ENCODE measurements at regions not wholly inside any gene's neighbourhood (a gene's known extent, or its start where the extent isn't known, plus 50 kb on each side); places are given as distances from the start of the nearest gene placed in this dataset.

GRCh38 chr16:65353183-65353582 is 231.3 kb upstream of the CDH11 start:
- no peak overlapping the region for H2AK9ac ChIP-seq (replicated peaks; ENCODE audit: low read depth, low read length, poor library complexity)
- no CpG with 5 or more reads among the region's 1 CpG for WGBS, 2 experiments (ENCODE audit: extremely low coverage in 2 of 2, insufficient read length in 1 of 2)
- in situ Hi-C loops (cut with MboI; ENCODE audit: low sequenced_read_pairs) (no loop called here), intact Hi-C loops (cut with micrococcal nuclease) (no loop called here), dilution Hi-C loops (cut with HindIII; ENCODE audit: low sequenced_read_pairs, unreplicated experiment) (no loop called here)
- no peaks in the 10 kb centered on the region for H3K4me1 ChIP-seq (ENCODE audit: control insufficient read depth, insufficient read depth, low read length)
- ChIA-PET POLR2A (ENCODE audit: unreplicated experiment) (no interaction called here), CTCF (interaction anchor here (0.6 to 0.7 kb wide), 2 partner anchors 91 to 190 kb away, joined by 3 read pairs; no protein-coding TSS in a partner anchor)
- H3K9ac ChIP-seq (ENCODE audit: low read depth, low read length): no peak overlapping the region
- no TSS peak for BruUV-seq (replicated peaks)
- no peak overlapping the region for H3K4ac ChIP-seq (ENCODE audit: low read depth, low read length)
- no peak overlapping the region for H3K18ac ChIP-seq (ENCODE audit: low read depth, low read length)
- no peak overlapping the region for H2BK5ac ChIP-seq (ENCODE audit: low read depth, low read length, poor library complexity, severe bottlenecking)
- H2BK120ac ChIP-seq (ENCODE audit: low read depth, low read length): no peak overlapping the region
- TF ChIP-seq FOS (IDR thresholded peaks at IDR 0.05; ENCODE audit: low read depth, low read length): no peak
- TF ChIP-seq CHD1 (IDR thresholded peaks at IDR 0.05; ENCODE audit: low read depth, low read length): no peak
- TF ChIP-seq ELK1 (IDR thresholded peaks at IDR 0.05; ENCODE audit: borderline replicate concordance, low read depth, low read length): no peak
- TF ChIP-seq NFE2L2 (IDR thresholded peaks at IDR 0.05; ENCODE audit: low read depth, low read length): no peak
- no peak for TF ChIP-seq MAFK (IDR thresholded peaks at IDR 0.05; ENCODE audit: low read depth, low read length)
- no peak for TF ChIP-seq BHLHE40 (IDR thresholded peaks at IDR 0.05; ENCODE audit: low read depth, low read length)
- TF ChIP-seq RFX5 (IDR thresholded peaks at IDR 0.05; ENCODE audit: low read depth, low read length): no peak
- no peak for TF ChIP-seq RAD21 (IDR thresholded peaks at IDR 0.05; ENCODE audit: low read length)
- TF ChIP-seq MAZ (IDR thresholded peaks at IDR 0.05; ENCODE audit: borderline replicate concordance, low read depth, low read length): no peak
- TF ChIP-seq MXI1 (IDR thresholded peaks at IDR 0.05; ENCODE audit: borderline replicate concordance, low read depth, low read length): no peak
- no peak overlapping the region for H3K23ac ChIP-seq (ENCODE audit: low read depth, low read length)
- no peaks in the 10 kb centered on the region for H3K36me3 ChIP-seq (ENCODE audit: control insufficient read depth, insufficient read depth, low read length)
- H2BK15ac ChIP-seq (ENCODE audit: low read depth, low read length): no peak overlapping the region
- peaks cover 3% of the 10 kb centered on the region; the same call in 1 of the 2 replicates for H3K27me3 ChIP-seq (ENCODE audit: control insufficient read depth, insufficient read depth, low read length)
- no peak overlapping the region for H3K4me3 ChIP-seq (ENCODE audit: insufficient read depth, low read depth, low read length)
- H4K20me1 ChIP-seq (ENCODE audit: insufficient read depth, low read length): no peaks in the 10 kb centered on the region
- DNase-seq (no peak), ATAC-seq (ENCODE audit: low read depth) (no peak)
- no peak overlapping the region for H2BK20ac ChIP-seq (ENCODE audit: low read depth, low read length)
- no peak overlapping the region for H3K4me2 ChIP-seq (ENCODE audit: low read depth, low read length)
- no peak overlapping the region for H3K14ac ChIP-seq (replicated peaks; ENCODE audit: low read depth, low read length)
- H4K5ac ChIP-seq (ENCODE audit: low read depth, low read length): no peak overlapping the region
- H3K9me3 ChIP-seq (ENCODE audit: control insufficient read depth, insufficient read depth, low read length): peaks cover 3% of the 10 kb centered on the region
- H3K27ac ChIP-seq (ENCODE audit: insufficient read depth, low read length): no peak overlapping the region
- H4K91ac ChIP-seq (ENCODE audit: insufficient read depth, low read depth, low read length): no peak overlapping the region
- H3K79me1 ChIP-seq (ENCODE audit: low read depth in 1 of 2, low read length in 2 of 2): no peaks in the 10 kb centered on the region
- no peak overlapping the region for H2AFZ ChIP-seq (replicated peaks; ENCODE audit: low read length, poor library complexity)
- H3K56ac ChIP-seq (ENCODE audit: extremely low read depth, insufficient read depth, low read length): no peak overlapping the region
- no peaks in the 10 kb centered on the region for H3K9me1 ChIP-seq (ENCODE audit: insufficient read depth, low read length)
- H4K8ac ChIP-seq (ENCODE audit: low read depth in 2 of 2, low read length in 2 of 2): no peak overlapping the region
- no peak overlapping the region for H2AK5ac ChIP-seq (ENCODE audit: low read depth, low read length)
